NCI-H82 (cell line): ENCODE measurements at regions not wholly inside any gene's neighbourhood (a gene's known extent, or its start where the extent isn't known, plus 50 kb on each side); places are given as distances from the start of the nearest gene placed in this dataset.

Experiments used
- DNase-seq: peaks from one replicate; lab custom pipeline; 2025; lab: John Stamatoyannopoulos, UW

- DNase-seq, result no peak
Measured at GRCh38 chr5:77948476-77948875, 172.3 kb upstream of the TBCA start.

- DNase-seq, result peak; percentile 18
Measured at GRCh38 chr5:77947041-77947428, 170.9 kb upstream of the TBCA start.

GRCh38 chr5:77946381-77947040 lies 170.4 kb upstream of the TBCA start:
- peak; percentile 72 for DNase-seq

GRCh38 chr5:77945874-77946273 lies 169.7 kb upstream of the TBCA start:
- DNase-seq, result no peak

- no peak for DNase-seq
Measured at GRCh38 chr5:77944757-77945340, 168.7 kb upstream of the TBCA start.

- peak; percentile 10 for DNase-seq
Measured at GRCh38 chr5:77943851-77944250, 167.7 kb upstream of the TBCA start.

- DNase-seq, result no peak
Measured at GRCh38 chr5:77942578-77943239, 166.6 kb upstream of the TBCA start.

- DNase-seq, result no peak
Measured at GRCh38 chr5:77937015-77937908, 161.1 kb upstream of the TBCA start.

GRCh38 chr5:77936365-77936693 lies 160.2 kb upstream of the TBCA start:
- no peak for DNase-seq

GRCh38 chr5:77935506-77936364 lies 159.6 kb upstream of the TBCA start:
- no peak for DNase-seq

GRCh38 chr5:77928776-77929300 lies 152.7 kb upstream of the TBCA start:
- DNase-seq, result no peak

- DNase-seq, result no peak
Measured at GRCh38 chr5:77926337-77926736, 150.2 kb upstream of the TBCA start.

GRCh38 chr5:77925503-77925902 lies 149.4 kb upstream of the TBCA start:
- no peak for DNase-seq

GRCh38 chr5:77924081-77924480 lies 147.9 kb upstream of the TBCA start:
- DNase-seq, result no peak

- no peak for DNase-seq
Measured at GRCh38 chr5:77923666-77924065, 147.5 kb upstream of the TBCA start.

GRCh38 chr5:77921094-77921768 lies 145.1 kb upstream of the TBCA start:
- DNase-seq, result no peak

- DNase-seq, result no peak
Measured at GRCh38 chr5:77920359-77921058, 144.4 kb upstream of the TBCA start.

- no peak for DNase-seq
Measured at GRCh38 chr5:77915346-77915745, 139.2 kb upstream of the TBCA start.

- no peak for DNase-seq
Measured at GRCh38 chr5:77912721-77913120, 136.6 kb upstream of the TBCA start.

- DNase-seq, result no peak
Measured at GRCh38 chr5:77910602-77911188, 134.6 kb upstream of the TBCA start.
